GM23338 (cell line): ENCODE measurements at regions not wholly inside any gene's neighbourhood (a gene's known extent, or its start where the extent isn't known, plus 50 kb on each side); places are given as distances from the start of the nearest gene placed in this dataset.

Source experiments
- ATAC-seq: fragments of 200-7000 bp; cut with Tn5 transposase; 3 replicates; pipeline ENCODE4 v1.9.1; 2020
- DNase-seq: peaks from one replicate; pipeline ENCODE4 v3.0.0-alpha.2; 2015; ENCODE audit warnings: low spot score
- H2AFZ ChIP-seq: fragments of 200-600 bp; sonication (generic); 2 replicates; pipeline ENCODE4 v1.8.0; 2016; ENCODE audit warnings: antibody characterized with exemption, mild to moderate bottlenecking, moderate library complexity
- H3F3A ChIP-seq: fragments of 200-600 bp; sonication (generic); replicated peaks from 2 replicates; pipeline ENCODE4 v1.8.0; 2017; ENCODE audit warnings: antibody characterized with exemption, mixed run types, low read depth
- H3K27ac ChIP-seq: fragments of 200-600 bp; sonication (generic); 2 replicates; pipeline ENCODE4 v1.6.1; 2016; ENCODE audit warnings: low read depth
- H3K27me3 ChIP-seq: fragments of 200-600 bp; sonication (generic); 2 replicates; pipeline ENCODE4 v1.8.0; 2016; ENCODE audit warnings: mild to moderate bottlenecking, mixed run types, moderate library complexity; ENCODE audit not compliant: insufficient read depth
- H3K36me3 ChIP-seq: fragments of 200-600 bp; sonication (generic); 2 replicates; pipeline ENCODE4 v1.8.0; 2016; ENCODE audit warnings: mild to moderate bottlenecking; ENCODE audit not compliant: insufficient read depth
- H3K4me1 ChIP-seq: fragments of 200-600 bp; sonication (generic); 2 replicates; pipeline ENCODE4 v1.8.0; 2016; ENCODE audit warnings: mild to moderate bottlenecking, moderate library complexity; ENCODE audit not compliant: insufficient read depth
- H3K4me2 ChIP-seq: fragments of 200-600 bp; sonication (generic); 2 replicates; pipeline ENCODE4 v1.7.1; 2017; ENCODE audit warnings: mixed run types
- H3K4me3 ChIP-seq: fragments of 200-600 bp; sonication (generic); 2 replicates; pipeline ENCODE4 v1.6.1; 2016; ENCODE audit warnings: mixed run types
- H3K79me2 ChIP-seq: fragments of 200-600 bp; sonication (generic); replicated peaks from 2 replicates; pipeline ENCODE4 v1.8.0; 2017; ENCODE audit warnings: mild to moderate bottlenecking; ENCODE audit not compliant: insufficient read depth
- H3K9me2 ChIP-seq: fragments of 200-600 bp; sonication (generic); 2 replicates; pipeline ENCODE4 v1.8.0; 2017; ENCODE audit not compliant: insufficient read depth
- H4K20me1 ChIP-seq: fragments of 200-600 bp; sonication (generic); replicated peaks from 2 replicates; pipeline ENCODE4 v1.8.0; 2017; ENCODE audit warnings: mild to moderate bottlenecking; ENCODE audit not compliant: insufficient read depth
- H3K27ac Mint-ChIP-seq: 2 replicates; pipeline ENCODE4 v1.8.0; 2020; ENCODE audit warnings: inconsistent platforms, mild to moderate bottlenecking, moderate library complexity, mixed read lengths
- H3K27me3 Mint-ChIP-seq: 3 replicates; pipeline ENCODE4 v1.8.0; 2022; ENCODE audit warnings: low read depth, mild to moderate bottlenecking, moderate library complexity, mixed read lengths, inconsistent platforms; ENCODE audit not compliant: insufficient read depth, poor library complexity
- H3K36me3 Mint-ChIP-seq: 3 replicates; pipeline ENCODE4 v1.8.0; 2021; ENCODE audit warnings: low read depth, mild to moderate bottlenecking, inconsistent platforms, moderate library complexity, mixed read lengths
- H3K4me1 Mint-ChIP-seq: 3 replicates; pipeline ENCODE4 v1.8.0; 2020; ENCODE audit warnings: mild to moderate bottlenecking, inconsistent platforms, mixed read lengths
- H3K4me3 Mint-ChIP-seq: 3 replicates; pipeline ENCODE4 v1.8.0; 2021; ENCODE audit warnings: moderate library complexity, mild to moderate bottlenecking, inconsistent platforms, mixed read lengths
- H3K9me3 Mint-ChIP-seq: 3 replicates; pipeline ENCODE4 v1.8.0; 2020; ENCODE audit warnings: moderate library complexity, mild to moderate bottlenecking, inconsistent platforms, mixed read lengths
- EZH2 ChIP-seq: fragments of 200-600 bp; sonication (generic); IDR thresholded peaks from one replicate; pipeline ENCODE4 v1.8.0; 2017; ENCODE audit warnings: antibody characterized with exemption, mild to moderate bottlenecking, low read depth; ENCODE audit not compliant: unreplicated experiment
- JUNB ChIP-seq: IDR thresholded peaks from one replicate; pipeline ENCODE4 v1.6.1; 2016; ENCODE audit warnings: antibody characterized with exemption; ENCODE audit not compliant: unreplicated experiment
- NANOG ChIP-seq: IDR thresholded peaks from 2 replicates; pipeline ENCODE4 v1.6.1; 2016; ENCODE audit warnings: antibody characterized with exemption, borderline replicate concordance
- ZNF331 ChIP-seq: fragments of 250-450 bp; sonication (Bioruptor Pico); IDR thresholded peaks from 2 replicates; pipeline ENCODE4 v1.5.0; 2020; ENCODE audit warnings: low read depth, mild to moderate bottlenecking, moderate library complexity
- TF ChIP-seq, protein P1 (sequence below): IDR thresholded peaks from one replicate; pipeline ENCODE4 v1.6.1; 2018; ENCODE audit warnings: antibody characterized with exemption; ENCODE audit not compliant: unreplicated experiment

DNA sequence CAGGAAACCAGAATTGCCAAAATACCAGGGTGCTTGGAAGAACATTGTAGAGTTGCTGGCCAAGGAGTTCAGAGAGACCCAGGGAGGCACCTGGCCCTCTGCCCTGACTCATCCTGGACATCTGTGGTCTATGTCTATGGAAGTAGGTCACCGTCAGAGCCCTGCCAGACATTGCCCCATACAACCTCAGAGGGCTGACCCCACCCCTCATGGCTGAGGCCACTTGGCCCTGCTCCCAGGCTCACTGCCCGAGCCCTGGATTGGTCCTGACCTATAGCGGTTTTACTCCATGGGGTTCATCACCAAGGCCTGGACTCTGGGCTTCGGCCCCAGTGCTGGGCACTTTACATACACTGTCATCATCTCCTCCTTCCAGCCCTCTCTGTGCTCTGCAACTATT, 233.1 kb downstream of the PTPRU start (continued):
- TF ChIP-seq, protein P1, sequence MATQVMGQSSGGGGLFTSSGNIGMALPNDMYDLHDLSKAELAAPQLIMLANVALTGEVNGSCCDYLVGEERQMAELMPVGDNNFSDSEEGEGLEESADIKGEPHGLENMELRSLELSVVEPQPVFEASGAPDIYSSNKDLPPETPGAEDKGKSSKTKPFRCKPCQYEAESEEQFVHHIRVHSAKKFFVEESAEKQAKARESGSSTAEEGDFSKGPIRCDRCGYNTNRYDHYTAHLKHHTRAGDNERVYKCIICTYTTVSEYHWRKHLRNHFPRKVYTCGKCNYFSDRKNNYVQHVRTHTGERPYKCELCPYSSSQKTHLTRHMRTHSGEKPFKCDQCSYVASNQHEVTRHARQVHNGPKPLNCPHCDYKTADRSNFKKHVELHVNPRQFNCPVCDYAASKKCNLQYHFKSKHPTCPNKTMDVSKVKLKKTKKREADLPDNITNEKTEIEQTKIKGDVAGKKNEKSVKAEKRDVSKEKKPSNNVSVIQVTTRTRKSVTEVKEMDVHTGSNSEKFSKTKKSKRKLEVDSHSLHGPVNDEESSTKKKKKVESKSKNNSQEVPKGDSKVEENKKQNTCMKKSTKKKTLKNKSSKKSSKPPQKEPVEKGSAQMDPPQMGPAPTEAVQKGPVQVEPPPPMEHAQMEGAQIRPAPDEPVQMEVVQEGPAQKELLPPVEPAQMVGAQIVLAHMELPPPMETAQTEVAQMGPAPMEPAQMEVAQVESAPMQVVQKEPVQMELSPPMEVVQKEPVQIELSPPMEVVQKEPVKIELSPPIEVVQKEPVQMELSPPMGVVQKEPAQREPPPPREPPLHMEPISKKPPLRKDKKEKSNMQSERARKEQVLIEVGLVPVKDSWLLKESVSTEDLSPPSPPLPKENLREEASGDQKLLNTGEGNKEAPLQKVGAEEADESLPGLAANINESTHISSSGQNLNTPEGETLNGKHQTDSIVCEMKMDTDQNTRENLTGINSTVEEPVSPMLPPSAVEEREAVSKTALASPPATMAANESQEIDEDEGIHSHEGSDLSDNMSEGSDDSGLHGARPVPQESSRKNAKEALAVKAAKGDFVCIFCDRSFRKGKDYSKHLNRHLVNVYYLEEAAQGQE: no peak
- TF ChIP-seq JUNB (no peak), EZH2 (no peak), ZNF331 (CRISPR knock-in tag) (no peak)

DNA sequence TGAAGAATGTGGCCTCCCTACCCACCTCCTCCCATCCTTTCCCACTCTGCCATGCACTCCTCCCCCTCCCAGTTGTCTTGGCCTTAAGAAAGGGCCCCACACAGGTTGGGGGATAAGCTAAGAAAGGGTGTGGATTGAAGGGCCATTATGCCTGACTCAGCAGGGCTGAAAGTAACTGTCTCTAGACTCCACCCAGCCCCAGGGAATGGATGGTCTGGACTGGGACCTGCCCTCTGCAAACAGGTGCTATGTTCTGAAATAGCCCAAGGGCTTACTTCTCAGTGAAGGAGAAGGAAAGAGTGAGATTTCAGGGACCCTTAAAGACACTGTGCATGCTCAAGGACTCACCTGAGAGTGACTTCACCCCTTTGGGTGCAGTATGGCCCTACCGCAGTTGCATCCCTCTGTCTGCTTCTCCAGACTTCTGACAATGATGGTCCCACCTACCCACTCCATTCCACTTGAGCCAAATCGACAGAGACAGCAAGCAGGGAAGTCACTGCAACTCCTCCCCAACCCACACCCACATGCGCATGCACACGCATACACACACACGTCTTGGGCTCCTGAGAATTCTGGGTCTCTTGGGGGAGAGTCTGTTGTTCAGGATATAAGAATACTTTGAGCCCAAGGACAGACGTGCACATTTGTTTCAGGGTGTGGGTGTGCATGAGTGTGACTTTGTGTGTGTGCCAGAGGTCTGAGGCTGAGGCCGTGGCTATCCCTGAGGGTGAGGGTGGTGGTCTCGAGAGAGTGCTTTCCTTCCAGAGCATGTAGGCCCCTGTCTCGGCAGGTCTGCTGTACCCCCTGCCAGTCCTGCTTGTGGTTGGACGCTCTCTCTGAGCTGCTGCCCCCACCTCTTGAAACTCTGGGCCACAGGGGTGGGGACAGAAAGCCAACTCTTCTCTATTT, 231.9 kb downstream of the PTPRU start:
- Histone ChIP-seq H3K9me2 (no peaks in the 10 kb centered on the region), H3K79me2 (no peaks in the 10 kb centered on the region), H3K4me3 (no peak overlapping the region), H3K4me2 (no peak overlapping the region), H3F3A (no peaks in the 10 kb centered on the region), H2AFZ (no peak overlapping the region), H4K20me1 (no peaks in the 10 kb centered on the region), H3K27ac (no peak overlapping the region), H3K36me3 (no peaks in the 10 kb centered on the region), H3K4me1 (peaks cover 5% of the 10 kb centered on the region; the same call in 1 of the 2 replicates), H3K27me3 (no peaks in the 10 kb centered on the region)
- DNase-seq (no peak), ATAC-seq (no peak)
- Mint-ChIP-seq H3K36me3 (peaks cover 3% of the 10 kb centered on the region; the same call in 2 of the 3 replicates), H3K27ac (peak overlapping the region; percentile 67; the same call in 1 of the 2 replicates), H3K4me1 (peaks cover 26% of the 10 kb centered on the region), H3K4me3 (no peak overlapping the region), H3K9me3 (peaks cover 31% of the 10 kb centered on the region), H3K27me3 (peaks cover 11% of the 10 kb centered on the region)
- TF ChIP-seq, protein P1: no peak
- TF ChIP-seq JUNB (no peak), NANOG (no peak)
